ENCODE measurements at regions not wholly inside any gene's neighbourhood (a gene's known extent, or its start where the extent isn't known, plus 50 kb on each side); places are given as distances from the start of the nearest gene placed in this dataset.
"Not testable (repeated sequence)": the region's sequence is repeated elsewhere in the genome, so short reads cannot be mapped to it uniquely, and the experiment has no call there.

DNA sequence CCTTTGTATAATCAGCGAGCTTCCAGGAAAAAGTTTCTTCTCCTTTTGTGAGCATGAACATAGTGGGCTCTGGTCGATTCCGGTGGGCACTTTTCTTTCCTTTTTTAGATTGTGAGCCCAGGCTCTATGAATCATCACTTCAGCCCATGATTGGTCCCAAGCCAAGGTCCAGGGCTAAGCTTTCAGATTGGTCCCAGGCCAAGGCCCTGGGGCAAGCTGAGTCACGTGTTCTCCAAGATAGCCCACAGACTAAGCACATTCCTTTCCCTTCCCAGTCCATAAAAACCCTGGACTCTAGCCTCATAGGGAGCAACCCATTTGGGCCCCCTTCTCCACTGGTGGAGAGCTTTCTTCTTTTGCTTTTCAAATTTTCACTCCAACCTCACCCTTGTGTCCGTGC lies 430.5 kb downstream of the NAP1L3 start:
- no peaks in the 10 kb centered on the region for H3K4me1 ChIP-seq (ENCODE audit: control insufficient read depth, extremely low read depth, insufficient read depth, low read length)
- no peaks in the 10 kb centered on the region for H3K9me3 ChIP-seq (ENCODE audit: control insufficient read depth, low read depth, low read length)
- H3K79me2 ChIP-seq (ENCODE audit: control insufficient read depth, insufficient read depth, low read length), result no peaks in the 10 kb centered on the region
- H3K9me1 ChIP-seq (ENCODE audit: control insufficient read depth, extremely low read depth, insufficient read depth, low read length), result no peaks in the 10 kb centered on the region
- FAIRE-seq (no peak), DNase-seq (ENCODE audit: low read depth, low spot score) (no peak)
- H3K36me3 ChIP-seq (ENCODE audit: control insufficient read depth in 2 of 2, extremely low read depth in 1 of 2, insufficient read depth in 2 of 2, low read length in 2 of 2), result no peaks in the 10 kb centered on the region
- no peak overlapping the region for H2AFZ ChIP-seq (ENCODE audit: control insufficient read depth, low read length)
- H3K4me2 ChIP-seq (ENCODE audit: control insufficient read depth, extremely low read depth, insufficient read depth, low read depth, low read length), result no peak overlapping the region
- dilution Hi-C loops (cut with MboI; ENCODE audit: extremely low pct_ligation_motif_present, low sequenced_read_pairs), result no loop called here
- H3K9ac ChIP-seq (ENCODE audit: control insufficient read depth, extremely low read depth, insufficient read depth, low read length), result no peak overlapping the region
- no peaks in the 10 kb centered on the region for H4K20me1 ChIP-seq (ENCODE audit: control insufficient read depth, extremely low read depth, insufficient read depth, low read length)
- TF ChIP-seq, protein P1, sequence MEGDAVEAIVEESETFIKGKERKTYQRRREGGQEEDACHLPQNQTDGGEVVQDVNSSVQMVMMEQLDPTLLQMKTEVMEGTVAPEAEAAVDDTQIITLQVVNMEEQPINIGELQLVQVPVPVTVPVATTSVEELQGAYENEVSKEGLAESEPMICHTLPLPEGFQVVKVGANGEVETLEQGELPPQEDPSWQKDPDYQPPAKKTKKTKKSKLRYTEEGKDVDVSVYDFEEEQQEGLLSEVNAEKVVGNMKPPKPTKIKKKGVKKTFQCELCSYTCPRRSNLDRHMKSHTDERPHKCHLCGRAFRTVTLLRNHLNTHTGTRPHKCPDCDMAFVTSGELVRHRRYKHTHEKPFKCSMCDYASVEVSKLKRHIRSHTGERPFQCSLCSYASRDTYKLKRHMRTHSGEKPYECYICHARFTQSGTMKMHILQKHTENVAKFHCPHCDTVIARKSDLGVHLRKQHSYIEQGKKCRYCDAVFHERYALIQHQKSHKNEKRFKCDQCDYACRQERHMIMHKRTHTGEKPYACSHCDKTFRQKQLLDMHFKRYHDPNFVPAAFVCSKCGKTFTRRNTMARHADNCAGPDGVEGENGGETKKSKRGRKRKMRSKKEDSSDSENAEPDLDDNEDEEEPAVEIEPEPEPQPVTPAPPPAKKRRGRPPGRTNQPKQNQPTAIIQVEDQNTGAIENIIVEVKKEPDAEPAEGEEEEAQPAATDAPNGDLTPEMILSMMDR (optimal IDR thresholded peaks at IDR 0.05 in 1 of 3, IDR thresholded peaks at IDR 0.05 in 1 of 3, conservative IDR thresholded peaks at IDR 0.05 in 1 of 3; ENCODE audit: extremely low read depth in 1 of 3, insufficient read depth in 2 of 3, low read length in 3 of 3), result no peak
- no peak for TF ChIP-seq EZH2 (IDR thresholded peaks at IDR 0.05; ENCODE audit: low read length)
- no peak overlapping the region for H3K4me3 ChIP-seq (ENCODE audit: control insufficient read depth in 2 of 3, extremely low read depth in 1 of 3, insufficient read depth in 2 of 3, low read depth in 1 of 3, low read length in 3 of 3)
- H3K27ac ChIP-seq (ENCODE audit: control insufficient read depth, insufficient read depth, low read length), result no peak overlapping the region
- H3K27me3 ChIP-seq (ENCODE audit: control insufficient read depth, extremely low read depth, insufficient read depth, low read length), result no peaks in the 10 kb centered on the region

DNA sequence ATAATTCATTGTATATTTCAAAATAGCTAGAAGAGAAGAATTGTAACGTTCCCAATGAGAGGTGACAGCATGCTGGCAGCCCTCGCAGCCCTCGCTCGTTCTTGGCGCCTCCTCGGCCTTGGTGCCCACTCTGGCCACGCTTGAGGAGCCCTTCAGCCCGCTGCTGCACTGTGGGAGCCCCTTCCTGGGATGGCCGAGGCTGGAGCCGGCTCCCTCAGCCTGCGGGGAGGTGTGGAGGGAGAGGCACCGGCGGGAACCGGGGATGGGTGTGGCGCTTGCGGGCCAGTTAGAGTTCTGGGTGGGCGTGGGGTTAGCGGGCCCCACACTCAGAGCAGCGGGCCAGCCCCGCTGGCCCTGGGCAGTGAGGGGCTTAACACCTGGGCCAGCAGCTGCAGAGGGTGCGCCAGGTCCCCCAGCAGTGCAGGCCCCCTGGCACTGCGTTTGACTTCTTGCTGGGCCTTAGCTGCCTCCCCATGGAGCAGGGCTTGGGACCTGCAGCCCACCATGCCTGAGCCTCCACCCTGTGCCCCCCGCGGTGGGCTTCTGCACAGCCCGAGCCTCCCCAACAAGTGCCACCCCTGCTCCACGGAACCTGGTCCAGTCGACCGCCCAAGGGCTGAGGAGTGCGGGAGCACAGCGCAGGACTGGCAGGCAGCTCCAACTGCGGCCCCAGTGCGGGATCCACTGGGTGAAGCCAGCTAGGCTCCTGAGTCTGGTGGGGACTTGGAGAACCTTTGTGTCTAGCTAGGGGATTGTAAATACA lies 437.7 kb downstream of the NAP1L3 start:
- H4K20me1 ChIP-seq (ENCODE audit: control insufficient read depth, extremely low read depth, insufficient read depth, low read length); FAIRE-seq; DNase-seq (ENCODE audit: low read depth, low spot score); H3K27ac ChIP-seq (ENCODE audit: control insufficient read depth, insufficient read depth, low read length); H3K79me2 ChIP-seq (ENCODE audit: control insufficient read depth, insufficient read depth, low read length); H3K27me3 ChIP-seq (ENCODE audit: control insufficient read depth, extremely low read depth, insufficient read depth, low read length); H3K4me1 ChIP-seq (ENCODE audit: control insufficient read depth, extremely low read depth, insufficient read depth, low read length); H2AFZ ChIP-seq (ENCODE audit: control insufficient read depth, low read length); H3K4me2 ChIP-seq (ENCODE audit: control insufficient read depth, extremely low read depth, insufficient read depth, low read depth, low read length); dilution Hi-C loops (cut with MboI; ENCODE audit: extremely low pct_ligation_motif_present, low sequenced_read_pairs); H3K36me3 ChIP-seq (ENCODE audit: control insufficient read depth in 2 of 2, extremely low read depth in 1 of 2, insufficient read depth in 2 of 2, low read length in 2 of 2); H3K9me1 ChIP-seq (ENCODE audit: control insufficient read depth, extremely low read depth, insufficient read depth, low read length); H3K4me3 ChIP-seq (ENCODE audit: control insufficient read depth in 2 of 3, extremely low read depth in 1 of 3, insufficient read depth in 2 of 3, low read depth in 1 of 3, low read length in 3 of 3); H3K9ac ChIP-seq (ENCODE audit: control insufficient read depth, extremely low read depth, insufficient read depth, low read length); H3K9me3 ChIP-seq (ENCODE audit: control insufficient read depth, low read depth, low read length): not testable (repeated sequence)

DNA sequence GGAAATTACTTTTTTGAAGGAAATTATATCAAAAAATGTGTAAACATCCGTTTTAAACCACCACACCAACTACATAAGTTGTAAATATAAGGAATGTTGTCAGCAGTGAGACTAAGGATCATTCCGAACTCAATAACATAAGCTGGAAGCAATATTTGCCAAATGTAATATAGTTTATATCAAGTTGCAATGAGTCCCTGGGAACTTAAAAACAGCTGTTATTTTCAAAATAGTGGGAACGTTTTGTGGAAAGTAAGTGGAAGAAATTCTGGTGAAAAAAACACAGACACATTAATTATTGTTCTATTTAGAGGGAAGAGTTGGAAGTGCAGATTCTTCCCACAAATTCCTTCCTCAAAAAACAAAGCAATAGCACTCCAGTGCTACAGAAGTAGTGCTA lies 444.3 kb downstream of the NAP1L3 start:
- Histone ChIP-seq H3K4me2 (ENCODE audit: control insufficient read depth, extremely low read depth, insufficient read depth, low read depth, low read length) (no peak overlapping the region), H3K9ac (ENCODE audit: control insufficient read depth, extremely low read depth, insufficient read depth, low read length) (no peak overlapping the region), H3K4me1 (ENCODE audit: control insufficient read depth, extremely low read depth, insufficient read depth, low read length) (no peaks in the 10 kb centered on the region), H3K79me2 (ENCODE audit: control insufficient read depth, insufficient read depth, low read length) (no peaks in the 10 kb centered on the region), H3K27ac (ENCODE audit: control insufficient read depth, insufficient read depth, low read length) (no peak overlapping the region), H3K9me1 (ENCODE audit: control insufficient read depth, extremely low read depth, insufficient read depth, low read length) (no peaks in the 10 kb centered on the region), H3K36me3 (ENCODE audit: control insufficient read depth in 2 of 2, extremely low read depth in 1 of 2, insufficient read depth in 2 of 2, low read length in 2 of 2) (no peaks in the 10 kb centered on the region), H4K20me1 (ENCODE audit: control insufficient read depth, extremely low read depth, insufficient read depth, low read length) (no peaks in the 10 kb centered on the region), H2AFZ (ENCODE audit: control insufficient read depth, low read length) (no peak overlapping the region), H3K4me3 (ENCODE audit: control insufficient read depth in 2 of 3, extremely low read depth in 1 of 3, insufficient read depth in 2 of 3, low read depth in 1 of 3, low read length in 3 of 3) (no peak overlapping the region), H3K27me3 (ENCODE audit: control insufficient read depth, extremely low read depth, insufficient read depth, low read length) (no peaks in the 10 kb centered on the region), H3K9me3 (ENCODE audit: control insufficient read depth, low read depth, low read length) (no peaks in the 10 kb centered on the region)
- dilution Hi-C loops (cut with MboI; ENCODE audit: extremely low pct_ligation_motif_present, low sequenced_read_pairs), result no loop called here
- no peak for TF ChIP-seq EZH2 (IDR thresholded peaks at IDR 0.05; ENCODE audit: low read length)
- TF ChIP-seq, protein P1 (optimal IDR thresholded peaks at IDR 0.05 in 1 of 3, IDR thresholded peaks at IDR 0.05 in 1 of 3, conservative IDR thresholded peaks at IDR 0.05 in 1 of 3; ENCODE audit: extremely low read depth in 1 of 3, insufficient read depth in 2 of 3, low read length in 3 of 3), result no peak
- no peak for FAIRE-seq
- DNase-seq (ENCODE audit: low read depth, low spot score), result no peak

Measured in keratinocyte (primary cell).